ENCODE measurements at regions not wholly inside any gene's neighbourhood (a gene's known extent, or its start where the extent isn't known, plus 50 kb on each side); places are given as distances from the start of the nearest gene placed in this dataset.

GRCh38 chr6:121657972-121658371 is 222.5 kb downstream of the GJA1 start:
- in situ Hi-C loops (cut with HindIII; ENCODE audit: low pct_unique_long_range_greater_than_20kb, low sequenced_read_pairs), result no loop called here
- Histone ChIP-seq H3K27me3 (ENCODE audit: control insufficient read depth, insufficient read depth, low read length) (no peaks in the 10 kb centered on the region), H3K4me1 (ENCODE audit: control insufficient read depth, insufficient read depth, low read length) (no peaks in the 10 kb centered on the region), H3K9me3 (ENCODE audit: control insufficient read depth, insufficient read depth, low read depth, low read length) (no peaks in the 10 kb centered on the region), H3K27ac (ENCODE audit: low read length) (no peak overlapping the region), H3K36me3 (ENCODE audit: control insufficient read depth, insufficient read depth, low read length) (no peaks in the 10 kb centered on the region), H3K4me3 (ENCODE audit: low read depth in 2 of 2, low read length in 2 of 2) (no peak overlapping the region)
- ChIA-PET POLR2A (no interaction called here), CTCF (no interaction called here)
- ATAC-seq (no peak), DNase-seq (ENCODE audit: low read depth, low spot score) (no peak)
- intact Hi-C loops (cut with micrococcal nuclease; ENCODE audit: unreplicated experiment), result no loop called here
- TF ChIP-seq SIN3A (IDR thresholded peaks at IDR 0.05; ENCODE audit: borderline replicate concordance, insufficient read depth, low read depth, low read length) (no peak), POLR2AphosphoS5 (IDR thresholded peaks at IDR 0.05; ENCODE audit: low read depth, low read length) (no peak), REST (IDR thresholded peaks at IDR 0.05; ENCODE audit: insufficient read depth in 1 of 2, low read depth in 2 of 2, low read length in 1 of 2) (no peak), CTCF (IDR thresholded peaks at IDR 0.05) (no peak), TCF7L2 (IDR thresholded peaks at IDR 0.05; ENCODE audit: low read depth, low read length) (no peak)
- no TSS peak for BruUV-seq (replicated peaks)

GRCh38 chr6:121660277-121660676 is 224.8 kb downstream of the GJA1 start:
- Histone ChIP-seq H3K4me3 (ENCODE audit: low read depth in 2 of 2, low read length in 2 of 2) (no peak overlapping the region), H3K27me3 (ENCODE audit: control insufficient read depth, insufficient read depth, low read length) (no peaks in the 10 kb centered on the region), H3K9me3 (ENCODE audit: control insufficient read depth, insufficient read depth, low read depth, low read length) (no peaks in the 10 kb centered on the region), H3K27ac (ENCODE audit: low read length) (no peak overlapping the region), H3K4me1 (ENCODE audit: control insufficient read depth, insufficient read depth, low read length) (no peaks in the 10 kb centered on the region), H3K36me3 (ENCODE audit: control insufficient read depth, insufficient read depth, low read length) (no peaks in the 10 kb centered on the region)
- ATAC-seq (no peak), DNase-seq (ENCODE audit: low read depth, low spot score) (no peak)
- BruUV-seq (replicated peaks), result no TSS peak
- in situ Hi-C loops (cut with HindIII; ENCODE audit: low pct_unique_long_range_greater_than_20kb, low sequenced_read_pairs), result no loop called here
- POLR2A ChIA-PET, result no interaction called here
- TF ChIP-seq REST (IDR thresholded peaks at IDR 0.05; ENCODE audit: insufficient read depth in 1 of 2, low read depth in 2 of 2, low read length in 1 of 2) (no peak), TCF7L2 (IDR thresholded peaks at IDR 0.05; ENCODE audit: low read depth, low read length) (no peak), SIN3A (IDR thresholded peaks at IDR 0.05; ENCODE audit: borderline replicate concordance, insufficient read depth, low read depth, low read length) (no peak), POLR2AphosphoS5 (IDR thresholded peaks at IDR 0.05; ENCODE audit: low read depth, low read length) (no peak), CTCF (IDR thresholded peaks at IDR 0.05) (no peak)
- CTCF ChIA-PET, result no interaction called here
- intact Hi-C loops (cut with micrococcal nuclease; ENCODE audit: unreplicated experiment), result no loop called here

All from Panc1 (cell line).